Neural cell (in vitro differentiated cells): ENCODE measurements at regions not wholly inside any gene's neighbourhood (a gene's known extent, or its start where the extent isn't known, plus 50 kb on each side); places are given as distances from the start of the nearest gene placed in this dataset.

Source experiments
- H2AFZ ChIP-seq: fragments of 200-600, 300-800 bp; sonication (generic), shearing (Covaris generic); 2 replicates; pipeline ENCODE4 v1.6.0; 2014; ENCODE audit warnings: low read depth, mild to moderate bottlenecking, antibody characterized with exemption, low read length, moderate library complexity
- H3F3A ChIP-seq: fragments of 200-600 bp; shearing (Covaris generic); 2 replicates; pipeline ENCODE4 v1.6.1; 2016; ENCODE audit warnings: mild to moderate bottlenecking, moderate library complexity, mixed read lengths, antibody characterized with exemption, low read length; ENCODE audit not compliant: insufficient read depth, poor library complexity, severe bottlenecking
- H3K27ac ChIP-seq: fragments of 200-600, 300-800 bp; sonication (generic), shearing (Covaris generic); 2 replicates; pipeline ENCODE4 v1.5.1; 2014; ENCODE audit warnings: mild to moderate bottlenecking, low read length, moderate library complexity
- H3K27me3 ChIP-seq: fragments of 300-800, 200-600 bp; sonication (generic), shearing (Covaris generic); 2 replicates; pipeline ENCODE4 v1.6.0; 2014; ENCODE audit warnings: mild to moderate bottlenecking, low read depth, low read length, moderate library complexity; ENCODE audit not compliant: insufficient read depth
- H3K36me3 ChIP-seq: fragments of 300-800, 200-600 bp; sonication (generic), shearing (Covaris generic); 2 replicates; pipeline ENCODE4 v1.5.1; 2014; ENCODE audit warnings: mild to moderate bottlenecking, antibody characterized with exemption, low read length, moderate library complexity; ENCODE audit not compliant: insufficient read depth
- H3K4me2 ChIP-seq: fragments of 300-800, 200-600 bp; sonication (generic), shearing (Covaris generic); 2 replicates; pipeline ENCODE4 v1.6.0; 2014; ENCODE audit warnings: mild to moderate bottlenecking, low read length
- H3K4me3 ChIP-seq: fragments of 300-800, 200-600 bp; sonication (generic), shearing (Covaris generic); 2 replicates; pipeline ENCODE4 v1.5.1; 2014; ENCODE audit warnings: mild to moderate bottlenecking, low read length, moderate library complexity
- H3K79me2 ChIP-seq: fragments of 200-600 bp; shearing (Covaris generic); replicated peaks from 2 replicates; pipeline ENCODE4 v1.6.0; 2014; ENCODE audit warnings: mild to moderate bottlenecking, low read length, moderate library complexity; ENCODE audit not compliant: insufficient read depth
- H3K9ac ChIP-seq: fragments of 300-800, 200-600 bp; sonication (generic), shearing (Covaris generic); 2 replicates; pipeline ENCODE4 v1.6.1; 2016; ENCODE audit warnings: mild to moderate bottlenecking, low read length, mixed read lengths
- H3K9me2 ChIP-seq: fragments of 200-600 bp; shearing (Covaris generic); 2 replicates; pipeline ENCODE4 v1.6.1; 2016; ENCODE audit warnings: mild to moderate bottlenecking, low read length, mixed read lengths; ENCODE audit not compliant: insufficient read depth
- H3K9me3 ChIP-seq: fragments of 200-600, 300-800 bp; sonication (generic), shearing (Covaris generic); 2 replicates; pipeline ENCODE4 v1.6.1; 2016; ENCODE audit warnings: mild to moderate bottlenecking, mixed run types, low read length, moderate library complexity, mixed read lengths
- H4K20me1 ChIP-seq: fragments of 200-600 bp; shearing (Covaris generic); 2 replicates; pipeline ENCODE4 v1.6.1; 2016; ENCODE audit warnings: mild to moderate bottlenecking, mixed run types; ENCODE audit not compliant: insufficient read depth
- CTCF ChIP-seq: fragments of 450-650 bp; IDR thresholded peaks from 2 replicates; pipeline ENCODE4 v1.5.1; 2014; ENCODE audit warnings: antibody characterized with exemption, mild to moderate bottlenecking, moderate library complexity; ENCODE audit not compliant: poor library complexity, severe bottlenecking
- EP300 ChIP-seq: fragments of 450-650 bp; conservative IDR thresholded peaks from 2 replicates; pipeline ENCODE4 v1.6.1; 2014; ENCODE audit warnings: antibody characterized with exemption, mild to moderate bottlenecking, moderate library complexity; ENCODE audit not compliant: poor library complexity, severe bottlenecking
- EZH2 ChIP-seq: fragments of 200-600, 300-800 bp; shearing (Covaris generic), sonication (generic); IDR thresholded peaks from 2 replicates; pipeline ENCODE4 v1.6.1; 2014; ENCODE audit warnings: antibody characterized with exemption, low read length, borderline replicate concordance, mild to moderate bottlenecking; ENCODE audit not compliant: insufficient read depth, poor library complexity, severe bottlenecking
- MXI1 ChIP-seq: fragments of 450-650 bp; conservative IDR thresholded peaks from 2 replicates; pipeline ENCODE4 v1.6.1; 2014; ENCODE audit warnings: antibody characterized with exemption, mild to moderate bottlenecking; ENCODE audit not compliant: poor library complexity, severe bottlenecking
- POLR2AphosphoS5 ChIP-seq: IDR thresholded peaks from 2 replicates; pipeline ENCODE4 v1.6.1; 2012
- RAD21 ChIP-seq: fragments of 450-650 bp; conservative IDR thresholded peaks from 2 replicates; pipeline ENCODE4 v1.6.1; 2014; ENCODE audit warnings: antibody characterized with exemption, mild to moderate bottlenecking, moderate library complexity
- REST ChIP-seq: IDR thresholded peaks from 2 replicates; pipeline ENCODE4 v1.6.1; 2012; ENCODE audit warnings: borderline replicate concordance
- SMC3 ChIP-seq: fragments of 450-650 bp; conservative IDR thresholded peaks from 2 replicates; pipeline ENCODE4 v1.6.1; 2014; ENCODE audit warnings: antibody characterized with exemption, mild to moderate bottlenecking, moderate library complexity; ENCODE audit not compliant: poor library complexity
- TAF1 ChIP-seq: IDR thresholded peaks from 2 replicates; pipeline ENCODE4 v1.6.1; 2012; ENCODE audit warnings: low read depth

GRCh38 chr18:30387401-30387800, 655.1 kb downstream of the DSC3 start:
- Histone ChIP-seq H2AFZ (no peak overlapping the region), H3K4me2 (no peak overlapping the region)

GRCh38 chr18:30386624-30387023, 655.9 kb downstream of the DSC3 start:
- H3K27me3 ChIP-seq = no peaks in the 10 kb centered on the region
- no peaks in the 10 kb centered on the region for H3K79me2 ChIP-seq
- H3F3A ChIP-seq = no peaks in the 10 kb centered on the region
- no peak overlapping the region for H3K9ac ChIP-seq
- H3K9me3 ChIP-seq = no peaks in the 10 kb centered on the region
- no peak overlapping the region for H3K4me3 ChIP-seq
- no peak overlapping the region for H3K4me2 ChIP-seq
- H2AFZ ChIP-seq = no peak overlapping the region
- no peaks in the 10 kb centered on the region for H3K36me3 ChIP-seq
- no peaks in the 10 kb centered on the region for H3K9me2 ChIP-seq
- no peak overlapping the region for H3K27ac ChIP-seq
- no peaks in the 10 kb centered on the region for H4K20me1 ChIP-seq
- TF ChIP-seq TAF1 (no peak), REST (no peak), MXI1 (no peak), CTCF (no peak), EP300 (no peak), RAD21 (no peak), POLR2AphosphoS5 (no peak)

More at GRCh38 chr18:30387401-30387800, 655.1 kb downstream of the DSC3 start:
- Histone ChIP-seq H3K9me3 (no peaks in the 10 kb centered on the region), H3K36me3 (no peaks in the 10 kb centered on the region), H3K79me2 (no peaks in the 10 kb centered on the region), H3F3A (no peaks in the 10 kb centered on the region), H3K27me3 (no peaks in the 10 kb centered on the region), H3K9ac (no peak overlapping the region), H4K20me1 (no peaks in the 10 kb centered on the region), H3K9me2 (no peaks in the 10 kb centered on the region), H3K4me3 (no peak overlapping the region), H3K27ac (no peak overlapping the region)
- TF ChIP-seq MXI1 (no peak), EP300 (no peak), CTCF (no peak), POLR2AphosphoS5 (no peak), REST (no peak), EZH2 (no peak), TAF1 (no peak), RAD21 (no peak), SMC3 (no peak)
